ENCODE measurements at regions not wholly inside any gene's neighbourhood (a gene's known extent, or its start where the extent isn't known, plus 50 kb on each side); places are given as distances from the start of the nearest gene placed in this dataset.

DNA sequence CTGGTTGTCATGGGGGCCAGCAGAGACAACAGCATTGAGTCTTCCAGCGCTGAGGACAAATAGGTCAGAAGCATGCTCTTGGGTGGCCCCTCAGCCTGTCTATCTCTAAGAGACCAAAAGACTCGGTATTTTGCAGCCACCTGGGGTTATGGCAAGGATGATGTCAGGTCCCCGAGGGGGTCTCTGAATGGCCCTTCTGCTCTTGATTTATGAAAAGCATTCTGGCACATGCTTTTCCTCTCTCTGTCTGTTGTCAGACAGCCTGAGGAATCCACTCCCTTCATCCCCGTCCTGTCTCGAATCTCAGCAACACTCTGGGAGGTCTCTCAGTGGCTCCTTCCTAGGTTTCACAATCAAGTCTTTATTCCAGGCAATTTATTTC is 156.6 kb upstream of the RGMA start:
- TF ChIP-seq, protein P1, sequence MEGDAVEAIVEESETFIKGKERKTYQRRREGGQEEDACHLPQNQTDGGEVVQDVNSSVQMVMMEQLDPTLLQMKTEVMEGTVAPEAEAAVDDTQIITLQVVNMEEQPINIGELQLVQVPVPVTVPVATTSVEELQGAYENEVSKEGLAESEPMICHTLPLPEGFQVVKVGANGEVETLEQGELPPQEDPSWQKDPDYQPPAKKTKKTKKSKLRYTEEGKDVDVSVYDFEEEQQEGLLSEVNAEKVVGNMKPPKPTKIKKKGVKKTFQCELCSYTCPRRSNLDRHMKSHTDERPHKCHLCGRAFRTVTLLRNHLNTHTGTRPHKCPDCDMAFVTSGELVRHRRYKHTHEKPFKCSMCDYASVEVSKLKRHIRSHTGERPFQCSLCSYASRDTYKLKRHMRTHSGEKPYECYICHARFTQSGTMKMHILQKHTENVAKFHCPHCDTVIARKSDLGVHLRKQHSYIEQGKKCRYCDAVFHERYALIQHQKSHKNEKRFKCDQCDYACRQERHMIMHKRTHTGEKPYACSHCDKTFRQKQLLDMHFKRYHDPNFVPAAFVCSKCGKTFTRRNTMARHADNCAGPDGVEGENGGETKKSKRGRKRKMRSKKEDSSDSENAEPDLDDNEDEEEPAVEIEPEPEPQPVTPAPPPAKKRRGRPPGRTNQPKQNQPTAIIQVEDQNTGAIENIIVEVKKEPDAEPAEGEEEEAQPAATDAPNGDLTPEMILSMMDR (IDR thresholded peaks at IDR 0.05 in 4 of 5, conservative IDR thresholded peaks at IDR 0.05 in 1 of 5) = no peak
- no peak for TF ChIP-seq POLR2A (IDR thresholded peaks at IDR 0.05)

All from gastrocnemius medialis (tissue), 4 donors.